GM12878 (cell line): ENCODE measurements at regions not wholly inside any gene's neighbourhood (a gene's known extent, or its start where the extent isn't known, plus 50 kb on each side); places are given as distances from the start of the nearest gene placed in this dataset.

Source experiments
- ATAC-seq: fragments of 200-7000 bp; cut with Tn5 transposase; 3 replicates; pipeline ENCODE4 v1.9.1; 2020; ENCODE audit warnings: mild to moderate bottlenecking, moderate library complexity
- BruUV-seq: library from RNA; stranded (reverse); fragments of 400-500 nt; replicated peaks from 2 replicates; lab custom pipeline; 2021; lab: Mats Ljungman, UMichigan
- CTCF ChIA-PET: fragments of 300-600 bp; sonication (Branson Sonifier 250); formaldehyde crosslinking; extraction: SDS; loops from one replicate; lab custom pipeline; 2021; ENCODE audit warnings: inconsistent platforms; lab: Yijun Ruan, JAX
- POLR2A ChIA-PET: fragments of 350-600 bp; formaldehyde crosslinking; extraction: SDS; loops from one replicate; lab custom pipeline; 2021; ENCODE audit warnings: inconsistent platforms; lab: Charles Lee
- RAD21 ChIA-PET: fragments of 300-600 bp; sonication (Branson Sonifier 250); formaldehyde crosslinking; loops from one replicate; lab custom pipeline; 2023; ENCODE audit warnings: antibody characterized with exemption; ENCODE audit not compliant: unreplicated experiment; lab: Charles Lee
- SMC1A ChIA-PET: fragments of 300-600 bp; sonication (Branson Sonifier 250); formaldehyde crosslinking; loops from one replicate; lab custom pipeline; 2023; ENCODE audit not compliant: unreplicated experiment, uncharacterized antibody; lab: Charles Lee
- DNase-seq: peaks from one replicate; pipeline ENCODE4 v3.0.0-alpha.2; 2011; ENCODE audit warnings: low read depth, low spot score
- FAIRE-seq: peaks from 3 replicates; lab custom pipeline; 2011; peaks lifted over from hg19 to GRCh38; lab: Jason Lieb, UNC
- H2AFZ ChIP-seq: 2 replicates; pipeline ENCODE4 v1.6.0; 2011; ENCODE audit warnings: low read depth, low read length, control low read depth; ENCODE audit not compliant: control insufficient read depth
- H3K27ac ChIP-seq: 2 replicates; pipeline ENCODE4 v1.5.1; 2011; ENCODE audit warnings: control low read depth; ENCODE audit not compliant: control insufficient read depth, insufficient read depth
- H3K27me3 ChIP-seq, 2 experiments: replicated peaks in 1 of 2; 2 replicates each; pipeline versions ENCODE4 v1.6.0 to v1.6.1; 2011; ENCODE audit warnings: low read length in 1 of 2; ENCODE audit not compliant: control insufficient read depth in 2 of 2, insufficient read depth in 2 of 2
- H3K36me3 ChIP-seq, 2 experiments: 2 replicates each; pipeline ENCODE4 v1.5.1; 2011; ENCODE audit warnings: low read length in 1 of 2; ENCODE audit not compliant: control insufficient read depth in 2 of 2, insufficient read depth in 2 of 2
- H3K4me1 ChIP-seq: 2 replicates; pipeline ENCODE4 v1.6.1; 2011; ENCODE audit warnings: mild to moderate bottlenecking, low read length, moderate library complexity, mixed read lengths; ENCODE audit not compliant: control insufficient read depth, insufficient read depth
- H3K4me2 ChIP-seq: 2 replicates; pipeline ENCODE4 v1.6.0; 2011; ENCODE audit warnings: control low read depth; ENCODE audit not compliant: control insufficient read depth, insufficient read depth
- H3K4me3 ChIP-seq: fragments of 200-600 bp; sonication (generic); 2 replicates; pipeline ENCODE4 v1.5.1; 2016
- H3K79me2 ChIP-seq: 2 replicates; pipeline ENCODE4 v1.6.0; 2011; ENCODE audit warnings: low read length; ENCODE audit not compliant: control insufficient read depth, insufficient read depth
- H3K9ac ChIP-seq: 2 replicates; pipeline ENCODE4 v1.8.0; 2011; ENCODE audit warnings: low read length, control low read depth, mixed read lengths; ENCODE audit not compliant: control insufficient read depth, insufficient read depth
- H3K9me3 ChIP-seq: replicated peaks from 3 replicates; pipeline ENCODE4 v1.5.1; 2011; ENCODE audit warnings: mild to moderate bottlenecking, low read length; ENCODE audit not compliant: control insufficient read depth, insufficient read depth
- H4K20me1 ChIP-seq: 2 replicates; pipeline ENCODE4 v1.6.0; 2011; ENCODE audit not compliant: control insufficient read depth, insufficient read depth
- BCL11A ChIP-seq: IDR thresholded peaks from 2 replicates; pipeline ENCODE4 v1.6.1; 2011; ENCODE audit warnings: low read depth, low read length
- CEBPB ChIP-seq, 2 experiments: fragments of 150-350 bp in 1 of 2; IDR thresholded peaks; 2 replicates each; pipeline ENCODE4 v1.6.1; 2012 to 2014; ENCODE audit warnings: low read depth in 2 of 2, low read length in 2 of 2, borderline replicate concordance in 1 of 2, inconsistent platforms in 1 of 2
- HDGF ChIP-seq: fragments of 450-650 bp; IDR thresholded peaks from 2 replicates; pipeline ENCODE4 v1.6.1; 2016; ENCODE audit warnings: antibody characterized with exemption
- LARP7 ChIP-seq: fragments of 450-650 bp; IDR thresholded peaks from 2 replicates; pipeline ENCODE4 v1.6.1; 2017; ENCODE audit warnings: mild to moderate bottlenecking
- PAX5 ChIP-seq: IDR thresholded peaks from 2 replicates; pipeline ENCODE4 v1.6.1; 2011; ENCODE audit warnings: low read depth, low read length, borderline replicate concordance
- RAD51 ChIP-seq: fragments of 450-650 bp; IDR thresholded peaks from 2 replicates; pipeline ENCODE4 v1.6.1; 2016; ENCODE audit warnings: moderate library complexity, mild to moderate bottlenecking, inconsistent platforms
- RB1 ChIP-seq: fragments of 450-650 bp; formaldehyde crosslinking; IDR thresholded peaks from 2 replicates; pipeline ENCODE4 v1.6.1; 2017; ENCODE audit warnings: mild to moderate bottlenecking, borderline replicate concordance
- SPI1 ChIP-seq: IDR thresholded peaks from 2 replicates; pipeline ENCODE4 v1.6.1; 2011; ENCODE audit warnings: low read depth, mild to moderate bottlenecking, low read length, moderate library complexity, borderline replicate concordance; ENCODE audit not compliant: insufficient read depth
- ZNF24 ChIP-seq: fragments of 450-650 bp; IDR thresholded peaks from 2 replicates; pipeline ENCODE4 v1.6.1; 2017; ENCODE audit warnings: antibody characterized with exemption, mild to moderate bottlenecking
- WGBS: methylation state at CpG from one replicate; pipeline ENCODE4 v1.1.6; 2016; ENCODE audit warnings: low lambda C conversion rate; ENCODE audit not compliant: insufficient replicate concordance, insufficient coverage; ENCODE audit errors: missing lambda C conversion rate; 5-methylcytosine and 5-hydroxymethylcytosine counted together
- in situ Hi-C: fragments of 300-500 bp; cut with MboI; formaldehyde crosslinking; loops from 9 replicates; pipeline ENCODE4 v1.14.3; 2018; ENCODE audit warnings: mixed read lengths
- intact Hi-C: fragments of 100-400 bp; cut with micrococcal nuclease; formaldehyde crosslinking; loops from one replicate; pipeline ENCODE4 v1.14.2; 2022; ENCODE audit not compliant: unreplicated experiment
- TF ChIP-seq, protein P1 (sequence below): fragments of 150-350 bp; IDR thresholded peaks from 2 replicates; pipeline ENCODE4 v1.6.1; 2014; ENCODE audit warnings: mild to moderate bottlenecking, low read depth, low read length
- TF ChIP-seq, protein P2 (sequence below): fragments of 450-650 bp; IDR thresholded peaks from 2 replicates; pipeline ENCODE4 v1.6.1; 2017; ENCODE audit warnings: borderline replicate concordance
- TF ChIP-seq, protein P3 (sequence below): fragments of 150-350 bp; IDR thresholded peaks from 2 replicates; pipeline ENCODE4 v1.6.1; 2016; ENCODE audit warnings: low read depth, low read length

DNA sequence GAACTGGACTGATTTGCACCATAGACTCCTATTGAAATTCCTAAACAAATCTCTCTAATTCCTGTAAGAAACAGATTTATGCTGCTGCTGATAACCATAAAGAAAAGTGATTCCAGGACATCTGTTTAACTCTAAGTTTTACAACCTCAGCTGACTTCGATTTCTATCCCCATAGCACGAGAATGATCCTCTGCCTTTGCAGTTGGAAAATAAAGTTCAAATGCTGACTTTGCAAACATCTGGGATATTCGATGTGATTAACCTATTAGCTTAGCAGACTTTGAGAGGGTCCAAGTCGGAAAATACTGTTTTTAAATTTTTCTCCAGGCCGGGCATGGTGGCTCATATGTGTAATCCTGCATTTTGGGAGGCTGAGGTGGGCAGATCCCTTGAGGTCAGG, 247.3 kb downstream of the PSAT1 start:
- no peaks in the 10 kb centered on the region for H3K27me3 ChIP-seq
- RAD21 ChIA-PET, result no interaction called here
- in situ Hi-C loops (no loop called here), intact Hi-C loops (no loop called here)
- no peaks in the 10 kb centered on the region for H3K4me1 ChIP-seq
- POLR2A ChIA-PET, result interaction anchor here (0.6 kb wide), 1 partner anchor 307 kb away, joined by 4 read pairs; no protein-coding TSS in a partner anchor
- H3K4me3 ChIP-seq, result no peak overlapping the region
- no peak overlapping the region for H2AFZ ChIP-seq
- 2% methylated on average over 5 of the region's 5 CpGs for WGBS
- FAIRE-seq, result no peak
- no peak for DNase-seq
- no peaks in the 10 kb centered on the region; a peak in 1 of 4 replicates for H3K36me3 ChIP-seq
- H3K4me2 ChIP-seq, result no peak overlapping the region
- no peak for ATAC-seq
- no peaks in the 10 kb centered on the region for H4K20me1 ChIP-seq
- BruUV-seq, result no TSS peak
- H3K9ac ChIP-seq, result no peak overlapping the region
- no peak for TF ChIP-seq RAD51
- TF ChIP-seq PAX5, result no peak
- no peak for TF ChIP-seq ZNF24
- TF ChIP-seq CEBPB (IDR thresholded peaks at IDR 0.05; ENCODE audit: borderline replicate concordance in 1 of 2, low read depth in 2 of 2, low read length in 2 of 2), result no peak
- CTCF ChIA-PET, result no interaction called here
- no peaks in the 10 kb centered on the region for H3K9me3 ChIP-seq
- no peak overlapping the region for H3K27ac ChIP-seq
- SMC1A ChIA-PET, result no interaction called here
- H3K79me2 ChIP-seq, result no peaks in the 10 kb centered on the region

GRCh38 chr9:78547831-78548230, 250.9 kb downstream of the PSAT1 start:
- no peak overlapping the region for H3K4me3 ChIP-seq
- CTCF ChIA-PET, result interaction anchor here (1.0 kb wide), 1 partner anchor 9 kb away, joined by 3 read pairs; no protein-coding TSS in a partner anchor
- no peaks in the 10 kb centered on the region for H3K36me3 ChIP-seq
- no peaks in the 10 kb centered on the region for H4K20me1 ChIP-seq
- no peaks in the 10 kb centered on the region for H3K9me3 ChIP-seq
- no TSS peak for BruUV-seq
- no peaks in the 10 kb centered on the region for H3K79me2 ChIP-seq
- no peak overlapping the region for H3K9ac ChIP-seq
- in situ Hi-C loops, result no loop called here
- TF ChIP-seq BCL11A (no peak), LARP7 (no peak), SPI1 (no peak), RB1 (no peak), HDGF (no peak)
- TF ChIP-seq, protein P1, sequence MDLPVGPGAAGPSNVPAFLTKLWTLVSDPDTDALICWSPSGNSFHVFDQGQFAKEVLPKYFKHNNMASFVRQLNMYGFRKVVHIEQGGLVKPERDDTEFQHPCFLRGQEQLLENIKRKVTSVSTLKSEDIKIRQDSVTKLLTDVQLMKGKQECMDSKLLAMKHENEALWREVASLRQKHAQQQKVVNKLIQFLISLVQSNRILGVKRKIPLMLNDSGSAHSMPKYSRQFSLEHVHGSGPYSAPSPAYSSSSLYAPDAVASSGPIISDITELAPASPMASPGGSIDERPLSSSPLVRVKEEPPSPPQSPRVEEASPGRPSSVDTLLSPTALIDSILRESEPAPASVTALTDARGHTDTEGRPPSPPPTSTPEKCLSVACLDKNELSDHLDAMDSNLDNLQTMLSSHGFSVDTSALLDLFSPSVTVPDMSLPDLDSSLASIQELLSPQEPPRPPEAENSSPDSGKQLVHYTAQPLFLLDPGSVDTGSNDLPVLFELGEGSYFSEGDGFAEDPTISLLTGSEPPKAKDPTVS, result no peak
- TF ChIP-seq, protein P2, sequence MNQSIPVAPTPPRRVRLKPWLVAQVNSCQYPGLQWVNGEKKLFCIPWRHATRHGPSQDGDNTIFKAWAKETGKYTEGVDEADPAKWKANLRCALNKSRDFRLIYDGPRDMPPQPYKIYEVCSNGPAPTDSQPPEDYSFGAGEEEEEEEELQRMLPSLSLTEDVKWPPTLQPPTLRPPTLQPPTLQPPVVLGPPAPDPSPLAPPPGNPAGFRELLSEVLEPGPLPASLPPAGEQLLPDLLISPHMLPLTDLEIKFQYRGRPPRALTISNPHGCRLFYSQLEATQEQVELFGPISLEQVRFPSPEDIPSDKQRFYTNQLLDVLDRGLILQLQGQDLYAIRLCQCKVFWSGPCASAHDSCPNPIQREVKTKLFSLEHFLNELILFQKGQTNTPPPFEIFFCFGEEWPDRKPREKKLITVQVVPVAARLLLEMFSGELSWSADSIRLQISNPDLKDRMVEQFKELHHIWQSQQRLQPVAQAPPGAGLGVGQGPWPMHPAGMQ, result no peak
- TF ChIP-seq, protein P3, sequence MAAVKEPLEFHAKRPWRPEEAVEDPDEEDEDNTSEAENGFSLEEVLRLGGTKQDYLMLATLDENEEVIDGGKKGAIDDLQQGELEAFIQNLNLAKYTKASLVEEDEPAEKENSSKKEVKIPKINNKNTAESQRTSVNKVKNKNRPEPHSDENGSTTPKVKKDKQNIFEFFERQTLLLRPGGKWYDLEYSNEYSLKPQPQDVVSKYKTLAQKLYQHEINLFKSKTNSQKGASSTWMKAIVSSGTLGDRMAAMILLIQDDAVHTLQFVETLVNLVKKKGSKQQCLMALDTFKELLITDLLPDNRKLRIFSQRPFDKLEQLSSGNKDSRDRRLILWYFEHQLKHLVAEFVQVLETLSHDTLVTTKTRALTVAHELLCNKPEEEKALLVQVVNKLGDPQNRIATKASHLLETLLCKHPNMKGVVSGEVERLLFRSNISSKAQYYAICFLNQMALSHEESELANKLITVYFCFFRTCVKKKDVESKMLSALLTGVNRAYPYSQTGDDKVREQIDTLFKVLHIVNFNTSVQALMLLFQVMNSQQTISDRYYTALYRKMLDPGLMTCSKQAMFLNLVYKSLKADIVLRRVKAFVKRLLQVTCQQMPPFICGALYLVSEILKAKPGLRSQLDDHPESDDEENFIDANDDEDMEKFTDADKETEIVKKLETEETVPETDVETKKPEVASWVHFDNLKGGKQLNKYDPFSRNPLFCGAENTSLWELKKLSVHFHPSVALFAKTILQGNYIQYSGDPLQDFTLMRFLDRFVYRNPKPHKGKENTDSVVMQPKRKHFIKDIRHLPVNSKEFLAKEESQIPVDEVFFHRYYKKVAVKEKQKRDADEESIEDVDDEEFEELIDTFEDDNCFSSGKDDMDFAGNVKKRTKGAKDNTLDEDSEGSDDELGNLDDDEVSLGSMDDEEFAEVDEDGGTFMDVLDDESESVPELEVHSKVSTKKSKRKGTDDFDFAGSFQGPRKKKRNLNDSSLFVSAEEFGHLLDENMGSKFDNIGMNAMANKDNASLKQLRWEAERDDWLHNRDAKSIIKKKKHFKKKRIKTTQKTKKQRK, result no peak
- no peak for ATAC-seq
- no peaks in the 10 kb centered on the region for H3K27me3 ChIP-seq
- no peaks in the 10 kb centered on the region for H3K4me1 ChIP-seq
- H2AFZ ChIP-seq, result no peak overlapping the region
- no peak overlapping the region for H3K4me2 ChIP-seq
- DNase-seq, result no peak
- SMC1A ChIA-PET, result no interaction called here
- intact Hi-C loops, result no loop called here
- 0% methylated on average over 1 of the region's 1 CpG for WGBS
- no peak overlapping the region for H3K27ac ChIP-seq
- POLR2A ChIA-PET, result no interaction called here
- FAIRE-seq, result no peak
- RAD21 ChIA-PET, result no interaction called here
